ENCODE measurements at regions not wholly inside any gene's neighbourhood (a gene's known extent, or its start where the extent isn't known, plus 50 kb on each side); places are given as distances from the start of the nearest gene placed in this dataset.

DNA sequence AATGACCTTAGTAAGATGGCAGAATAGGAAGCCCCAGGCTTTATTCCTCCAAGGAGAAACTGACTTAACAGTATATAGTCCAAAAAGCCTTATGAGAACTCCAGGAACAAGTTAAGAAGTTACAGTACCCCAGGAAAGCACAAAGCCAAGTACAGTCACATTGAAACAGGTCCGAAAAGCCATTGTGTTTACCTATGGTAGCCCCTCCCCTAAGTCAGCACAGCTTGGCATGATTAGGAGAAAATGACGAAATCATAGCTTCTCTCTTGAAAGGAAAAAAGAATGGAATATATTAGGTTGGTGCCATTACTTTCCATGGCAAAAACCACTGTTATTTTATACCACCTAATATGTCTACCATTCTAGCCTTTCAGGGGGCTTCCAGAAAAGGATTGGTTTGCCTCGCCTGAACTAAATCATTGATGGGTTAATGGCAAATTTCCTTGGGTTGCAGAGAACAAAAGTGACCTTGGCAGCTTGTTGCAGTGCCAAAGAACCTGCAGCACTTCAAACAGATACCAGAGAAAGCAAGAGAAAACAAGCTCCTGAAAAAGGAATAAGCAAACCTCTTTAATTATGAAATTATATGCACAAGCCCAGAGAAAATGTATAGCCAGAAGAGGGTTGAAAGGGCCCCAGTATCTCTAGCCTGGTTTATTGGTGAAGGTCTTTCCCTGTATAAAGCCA, 130.6 kb downstream of the PTCHD1 start (continued):
- TF ChIP-seq, protein P1, sequence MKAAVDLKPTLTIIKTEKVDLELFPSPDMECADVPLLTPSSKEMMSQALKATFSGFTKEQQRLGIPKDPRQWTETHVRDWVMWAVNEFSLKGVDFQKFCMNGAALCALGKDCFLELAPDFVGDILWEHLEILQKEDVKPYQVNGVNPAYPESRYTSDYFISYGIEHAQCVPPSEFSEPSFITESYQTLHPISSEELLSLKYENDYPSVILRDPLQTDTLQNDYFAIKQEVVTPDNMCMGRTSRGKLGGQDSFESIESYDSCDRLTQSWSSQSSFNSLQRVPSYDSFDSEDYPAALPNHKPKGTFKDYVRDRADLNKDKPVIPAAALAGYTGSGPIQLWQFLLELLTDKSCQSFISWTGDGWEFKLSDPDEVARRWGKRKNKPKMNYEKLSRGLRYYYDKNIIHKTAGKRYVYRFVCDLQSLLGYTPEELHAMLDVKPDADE (IDR thresholded peaks at IDR 0.05), result no peak
- TF ChIP-seq STAT1 (IDR thresholded peaks at IDR 0.05; ENCODE audit: unreplicated experiment) (no peak), JUNB (IDR thresholded peaks at IDR 0.05; ENCODE audit: unreplicated experiment) (no peak), POLR2AphosphoS5 (IDR thresholded peaks at IDR 0.05; ENCODE audit: low read depth) (no peak)

DNA sequence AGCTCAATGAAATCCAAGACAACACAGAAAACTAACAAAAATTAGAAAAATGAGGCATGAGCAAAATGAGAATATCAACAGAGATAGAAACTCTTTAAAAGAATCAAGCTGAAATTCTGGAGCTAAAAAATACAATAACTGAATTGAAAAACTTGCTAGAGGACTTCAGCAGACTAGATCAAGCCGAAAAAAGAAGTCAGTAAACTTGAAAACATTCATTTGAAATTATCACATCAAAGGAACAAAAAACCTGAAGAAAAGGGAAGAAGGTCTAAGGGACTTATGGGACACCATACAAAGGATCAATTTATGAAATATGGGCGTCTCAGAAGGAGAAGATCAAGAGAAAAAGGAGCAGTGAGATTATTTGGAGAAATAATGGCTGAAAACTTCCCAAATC, 131.3 kb downstream of the PTCHD1 start:
- H3K9me2 ChIP-seq (ENCODE audit: insufficient read depth), result no peaks in the 10 kb centered on the region
- peaks cover 23% of the 10 kb centered on the region for H3K9me3 Mint-ChIP-seq
- H4K20me1 ChIP-seq (replicated peaks; ENCODE audit: insufficient read depth), result no peaks in the 10 kb centered on the region
- H3K4me2 ChIP-seq, result no peak overlapping the region
- TF ChIP-seq, protein P2, sequence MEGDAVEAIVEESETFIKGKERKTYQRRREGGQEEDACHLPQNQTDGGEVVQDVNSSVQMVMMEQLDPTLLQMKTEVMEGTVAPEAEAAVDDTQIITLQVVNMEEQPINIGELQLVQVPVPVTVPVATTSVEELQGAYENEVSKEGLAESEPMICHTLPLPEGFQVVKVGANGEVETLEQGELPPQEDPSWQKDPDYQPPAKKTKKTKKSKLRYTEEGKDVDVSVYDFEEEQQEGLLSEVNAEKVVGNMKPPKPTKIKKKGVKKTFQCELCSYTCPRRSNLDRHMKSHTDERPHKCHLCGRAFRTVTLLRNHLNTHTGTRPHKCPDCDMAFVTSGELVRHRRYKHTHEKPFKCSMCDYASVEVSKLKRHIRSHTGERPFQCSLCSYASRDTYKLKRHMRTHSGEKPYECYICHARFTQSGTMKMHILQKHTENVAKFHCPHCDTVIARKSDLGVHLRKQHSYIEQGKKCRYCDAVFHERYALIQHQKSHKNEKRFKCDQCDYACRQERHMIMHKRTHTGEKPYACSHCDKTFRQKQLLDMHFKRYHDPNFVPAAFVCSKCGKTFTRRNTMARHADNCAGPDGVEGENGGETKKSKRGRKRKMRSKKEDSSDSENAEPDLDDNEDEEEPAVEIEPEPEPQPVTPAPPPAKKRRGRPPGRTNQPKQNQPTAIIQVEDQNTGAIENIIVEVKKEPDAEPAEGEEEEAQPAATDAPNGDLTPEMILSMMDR (conservative IDR thresholded peaks at IDR 0.05; ENCODE audit: low read depth in 2 of 2), result no peak
- TF ChIP-seq ZNF114 (CRISPR knock-in tag; IDR thresholded peaks at IDR 0.05), result no peak
- TF ChIP-seq, protein P1 (IDR thresholded peaks at IDR 0.05), result no peak
- no peaks in the 10 kb centered on the region for H3K4me1 Mint-ChIP-seq
- peaks cover 11% of the 10 kb centered on the region; the same call in 2 of the 3 replicates for H3K36me3 Mint-ChIP-seq (ENCODE audit: low read depth)
- H3F3A ChIP-seq (replicated peaks; ENCODE audit: low read depth), result no peaks in the 10 kb centered on the region
- H3K79me2 ChIP-seq (replicated peaks; ENCODE audit: insufficient read depth), result no peaks in the 10 kb centered on the region
- no peak overlapping the region for H3K4me3 ChIP-seq
- no peak overlapping the region for H2AFZ ChIP-seq
- no peak overlapping the region for H3K27ac ChIP-seq (ENCODE audit: low read depth)
- DNase-seq (ENCODE audit: low spot score), result no peak
- no peak overlapping the region for H3K4me3 Mint-ChIP-seq
- no peak overlapping the region for H3K27ac Mint-ChIP-seq
- no peaks in the 10 kb centered on the region for H3K4me1 ChIP-seq (ENCODE audit: insufficient read depth)
- ATAC-seq, result no peak
- no peaks in the 10 kb centered on the region for H3K36me3 ChIP-seq (ENCODE audit: insufficient read depth)
- no peaks in the 10 kb centered on the region for H3K27me3 ChIP-seq (ENCODE audit: insufficient read depth)
- no peaks in the 10 kb centered on the region for H3K27me3 Mint-ChIP-seq (ENCODE audit: insufficient read depth, low read depth, poor library complexity)

DNA sequence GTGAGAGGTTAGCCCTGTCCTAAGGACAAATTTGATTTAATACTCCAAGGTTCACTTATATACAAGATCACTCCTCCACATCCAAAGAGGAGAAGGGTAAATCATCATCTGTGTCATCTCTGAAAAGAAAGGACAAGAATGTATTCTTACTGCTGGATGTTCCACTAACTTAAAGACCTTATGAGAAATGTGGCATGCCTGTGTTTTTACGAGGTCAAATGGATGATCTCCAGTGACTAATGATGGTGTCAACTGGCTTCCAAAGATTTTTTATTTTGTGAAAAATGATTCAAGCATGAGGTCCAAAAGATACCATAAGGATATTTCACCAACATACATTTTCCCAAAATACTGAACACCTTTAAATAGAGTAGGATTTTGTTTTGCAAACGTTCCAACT, 143.4 kb downstream of the PTCHD1 start:
- Histone ChIP-seq H3K27ac (ENCODE audit: low read depth) (no peak overlapping the region), H4K20me1 (replicated peaks; ENCODE audit: insufficient read depth) (no peaks in the 10 kb centered on the region), H3K4me3 (no peak overlapping the region), H3K9me2 (ENCODE audit: insufficient read depth) (no peaks in the 10 kb centered on the region), H3K4me2 (no peak overlapping the region), H3K36me3 (ENCODE audit: insufficient read depth) (no peaks in the 10 kb centered on the region), H3F3A (replicated peaks; ENCODE audit: low read depth) (no peaks in the 10 kb centered on the region), H2AFZ (no peak overlapping the region), H3K27me3 (ENCODE audit: insufficient read depth) (no peaks in the 10 kb centered on the region), H3K4me1 (ENCODE audit: insufficient read depth) (no peaks in the 10 kb centered on the region), H3K79me2 (replicated peaks; ENCODE audit: insufficient read depth) (no peaks in the 10 kb centered on the region)
- DNase-seq (ENCODE audit: low spot score) (no peak), ATAC-seq (no peak)
- H3K27me3 Mint-ChIP-seq (ENCODE audit: insufficient read depth, low read depth, poor library complexity), result no peaks in the 10 kb centered on the region
- H3K27ac Mint-ChIP-seq, result no peak overlapping the region
- no peaks in the 10 kb centered on the region for H3K4me1 Mint-ChIP-seq
- H3K4me3 Mint-ChIP-seq, result no peak overlapping the region
- H3K9me3 Mint-ChIP-seq, result peaks cover 8% of the 10 kb centered on the region
- H3K36me3 Mint-ChIP-seq (ENCODE audit: low read depth), result peaks cover 7% of the 10 kb centered on the region; the same call in 2 of the 3 replicates
- no peak for TF ChIP-seq STAT1 (IDR thresholded peaks at IDR 0.05; ENCODE audit: unreplicated experiment)
- TF ChIP-seq EZH2phosphoT487 (IDR thresholded peaks at IDR 0.05; ENCODE audit: unreplicated experiment), result no peak
- no peak for TF ChIP-seq POLR2AphosphoS5 (IDR thresholded peaks at IDR 0.05; ENCODE audit: low read depth)
- no peak for TF ChIP-seq ZNF331 (CRISPR knock-in tag; IDR thresholded peaks at IDR 0.05; ENCODE audit: low read depth)
- TF ChIP-seq, protein P3, sequence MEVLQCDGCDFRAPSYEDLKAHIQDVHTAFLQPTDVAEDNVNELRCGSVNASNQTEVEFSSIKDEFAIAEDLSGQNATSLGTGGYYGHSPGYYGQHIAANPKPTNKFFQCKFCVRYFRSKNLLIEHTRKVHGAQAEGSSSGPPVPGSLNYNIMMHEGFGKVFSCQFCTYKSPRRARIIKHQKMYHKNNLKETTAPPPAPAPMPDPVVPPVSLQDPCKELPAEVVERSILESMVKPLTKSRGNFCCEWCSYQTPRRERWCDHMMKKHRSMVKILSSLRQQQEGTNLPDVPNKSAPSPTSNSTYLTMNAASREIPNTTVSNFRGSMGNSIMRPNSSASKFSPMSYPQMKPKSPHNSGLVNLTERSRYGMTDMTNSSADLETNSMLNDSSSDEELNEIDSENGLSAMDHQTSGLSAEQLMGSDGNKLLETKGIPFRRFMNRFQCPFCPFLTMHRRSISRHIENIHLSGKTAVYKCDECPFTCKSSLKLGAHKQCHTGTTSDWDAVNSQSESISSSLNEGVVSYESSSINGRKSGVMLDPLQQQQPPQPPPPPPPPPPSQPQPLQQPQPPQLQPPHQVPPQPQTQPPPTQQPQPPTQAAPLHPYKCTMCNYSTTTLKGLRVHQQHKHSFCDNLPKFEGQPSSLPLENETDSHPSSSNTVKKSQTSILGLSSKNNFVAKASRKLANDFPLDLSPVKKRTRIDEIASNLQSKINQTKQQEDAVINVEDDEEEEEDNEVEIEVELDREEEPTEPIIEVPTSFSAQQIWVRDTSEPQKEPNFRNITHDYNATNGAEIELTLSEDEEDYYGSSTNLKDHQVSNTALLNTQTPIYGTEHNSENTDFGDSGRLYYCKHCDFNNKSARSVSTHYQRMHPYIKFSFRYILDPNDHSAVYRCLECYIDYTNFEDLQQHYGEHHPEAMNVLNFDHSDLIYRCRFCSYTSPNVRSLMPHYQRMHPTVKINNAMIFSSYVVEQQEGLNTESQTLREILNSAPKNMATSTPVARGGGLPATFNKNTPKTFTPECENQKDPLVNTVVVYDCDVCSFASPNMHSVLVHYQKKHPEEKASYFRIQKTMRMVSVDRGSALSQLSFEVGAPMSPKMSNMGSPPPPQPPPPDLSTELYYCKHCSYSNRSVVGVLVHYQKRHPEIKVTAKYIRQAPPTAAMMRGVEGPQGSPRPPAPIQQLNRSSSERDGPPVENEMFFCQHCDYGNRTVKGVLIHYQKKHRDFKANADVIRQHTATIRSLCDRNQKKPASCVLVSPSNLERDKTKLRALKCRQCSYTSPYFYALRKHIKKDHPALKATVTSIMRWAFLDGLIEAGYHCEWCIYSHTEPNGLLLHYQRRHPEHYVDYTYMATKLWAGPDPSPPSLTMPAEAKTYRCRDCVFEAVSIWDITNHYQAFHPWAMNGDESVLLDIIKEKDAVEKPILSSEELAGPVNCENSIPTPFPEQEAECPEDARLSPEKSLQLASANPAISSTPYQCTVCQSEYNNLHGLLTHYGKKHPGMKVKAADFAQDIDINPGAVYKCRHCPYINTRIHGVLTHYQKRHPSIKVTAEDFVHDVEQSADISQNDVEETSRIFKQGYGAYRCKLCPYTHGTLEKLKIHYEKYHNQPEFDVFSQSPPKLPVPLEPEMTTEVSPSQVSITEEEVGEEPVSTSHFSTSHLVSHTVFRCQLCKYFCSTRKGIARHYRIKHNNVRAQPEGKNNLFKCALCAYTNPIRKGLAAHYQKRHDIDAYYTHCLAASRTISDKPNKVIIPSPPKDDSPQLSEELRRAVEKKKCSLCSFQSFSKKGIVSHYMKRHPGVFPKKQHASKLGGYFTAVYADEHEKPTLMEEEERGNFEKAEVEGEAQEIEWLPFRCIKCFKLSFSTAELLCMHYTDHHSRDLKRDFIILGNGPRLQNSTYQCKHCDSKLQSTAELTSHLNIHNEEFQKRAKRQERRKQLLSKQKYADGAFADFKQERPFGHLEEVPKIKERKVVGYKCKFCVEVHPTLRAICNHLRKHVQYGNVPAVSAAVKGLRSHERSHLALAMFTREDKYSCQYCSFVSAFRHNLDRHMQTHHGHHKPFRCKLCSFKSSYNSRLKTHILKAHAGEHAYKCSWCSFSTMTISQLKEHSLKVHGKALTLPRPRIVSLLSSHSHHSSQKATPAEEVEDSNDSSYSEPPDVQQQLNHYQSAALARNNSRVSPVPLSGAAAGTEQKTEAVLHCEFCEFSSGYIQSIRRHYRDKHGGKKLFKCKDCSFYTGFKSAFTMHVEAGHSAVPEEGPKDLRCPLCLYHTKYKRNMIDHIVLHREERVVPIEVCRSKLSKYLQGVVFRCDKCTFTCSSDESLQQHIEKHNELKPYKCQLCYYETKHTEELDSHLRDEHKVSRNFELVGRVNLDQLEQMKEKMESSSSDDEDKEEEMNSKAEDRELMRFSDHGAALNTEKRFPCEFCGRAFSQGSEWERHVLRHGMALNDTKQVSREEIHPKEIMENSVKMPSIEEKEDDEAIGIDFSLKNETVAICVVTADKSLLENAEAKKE (CRISPR knock-in tag; IDR thresholded peaks at IDR 0.05), result no peak
- no peak for TF ChIP-seq NANOG (IDR thresholded peaks at IDR 0.05; ENCODE audit: borderline replicate concordance)
